HAP-1 (cell line): ENCODE measurements at regions not wholly inside any gene's neighbourhood (a gene's known extent, or its start where the extent isn't known, plus 50 kb on each side); places are given as distances from the start of the nearest gene placed in this dataset.

ENCODE experiments used
- DNase-seq, 2 experiments: peaks; one replicate each; pipeline ENCODE4 v3.0.0-alpha.2; 2016 to 2020; ENCODE audit warnings: low spot score in 2 of 2
- H3K27me3 ChIP-seq: fragments of 250-450 bp; sonication (Bioruptor Pico); 2 replicates; pipeline ENCODE4 v1.5.1; 2020; ENCODE audit warnings: low read depth, mild to moderate bottlenecking, moderate library complexity
- H3K36me3 ChIP-seq: fragments of 250-450 bp; sonication (Bioruptor Pico); replicated peaks from 2 replicates; pipeline ENCODE4 v1.5.1; 2020; ENCODE audit warnings: mild to moderate bottlenecking
- H3K4me1 ChIP-seq: fragments of 250-450 bp; sonication (Bioruptor Pico); 2 replicates; pipeline ENCODE4 v1.5.1; 2020; ENCODE audit warnings: mild to moderate bottlenecking
- H3K4me3 ChIP-seq: fragments of 250-450 bp; sonication (Bioruptor Pico); 2 replicates; pipeline ENCODE4 v1.5.1; 2020; ENCODE audit warnings: mild to moderate bottlenecking, moderate library complexity
- H3K9me3 ChIP-seq: fragments of 250-450 bp; sonication (Bioruptor Pico); 2 replicates; pipeline ENCODE4 v1.5.1; 2020; ENCODE audit warnings: mild to moderate bottlenecking, moderate library complexity
- in situ Hi-C: fragments of 300-500 bp; cut with MboI; formaldehyde crosslinking; loops from 3 replicates; pipeline ENCODE4 v1.14.3; 2020; ENCODE audit warnings: low sequenced_read_pairs, inconsistent platforms, mixed read lengths

- in situ Hi-C loops: no loop called here
- no peaks in the 10 kb centered on the region for H3K27me3 ChIP-seq
- H3K36me3 ChIP-seq: no peaks in the 10 kb centered on the region
- no peaks in the 10 kb centered on the region for H3K4me1 ChIP-seq
- no peak for DNase-seq
- no peak overlapping the region for H3K4me3 ChIP-seq
- H3K9me3 ChIP-seq: no peaks in the 10 kb centered on the region
Measured at GRCh38 chr5:54721116-54721515, 203.6 kb downstream of the SNX18 start.

GRCh38 chr5:54720341-54720740 lies 202.8 kb downstream of the SNX18 start:
- DNase-seq: no peak
- no peaks in the 10 kb centered on the region for H3K9me3 ChIP-seq

GRCh38 chr5:54719384-54720283 lies 202.1 kb downstream of the SNX18 start:
- H3K4me1 ChIP-seq: no peaks in the 10 kb centered on the region
- H3K27me3 ChIP-seq: no peaks in the 10 kb centered on the region
- H3K36me3 ChIP-seq: no peaks in the 10 kb centered on the region
- no peak overlapping the region for H3K4me3 ChIP-seq
- DNase-seq: no peak
- in situ Hi-C loops: no loop called here
- no peaks in the 10 kb centered on the region for H3K9me3 ChIP-seq

More at GRCh38 chr5:54720341-54720740, 202.8 kb downstream of the SNX18 start:
- no peaks in the 10 kb centered on the region for H3K36me3 ChIP-seq
- in situ Hi-C loops: no loop called here
- H3K4me1 ChIP-seq: no peaks in the 10 kb centered on the region
- H3K27me3 ChIP-seq: no peaks in the 10 kb centered on the region
- no peak overlapping the region for H3K4me3 ChIP-seq

GRCh38 chr5:54718656-54719055 lies 201.1 kb downstream of the SNX18 start:
- Histone ChIP-seq H3K4me3 (no peak overlapping the region), H3K4me1 (no peaks in the 10 kb centered on the region), H3K9me3 (no peaks in the 10 kb centered on the region), H3K36me3 (no peaks in the 10 kb centered on the region), H3K27me3 (no peaks in the 10 kb centered on the region)
- no peak for DNase-seq
- in situ Hi-C loops: no loop called here

- no peak for DNase-seq
- no peaks in the 10 kb centered on the region for H3K27me3 ChIP-seq
- H3K4me1 ChIP-seq: no peaks in the 10 kb centered on the region
- H3K9me3 ChIP-seq: no peaks in the 10 kb centered on the region
- H3K4me3 ChIP-seq: no peak overlapping the region
- H3K36me3 ChIP-seq: no peaks in the 10 kb centered on the region
- in situ Hi-C loops: no loop called here
Measured at GRCh38 chr5:54717870-54718269, 200.3 kb downstream of the SNX18 start.

GRCh38 chr5:54717459-54717858 lies 199.9 kb downstream of the SNX18 start:
- Histone ChIP-seq H3K4me3 (no peak overlapping the region), H3K4me1 (no peaks in the 10 kb centered on the region), H3K9me3 (no peaks in the 10 kb centered on the region), H3K36me3 (no peaks in the 10 kb centered on the region), H3K27me3 (no peaks in the 10 kb centered on the region)
- no peak for DNase-seq
- in situ Hi-C loops: no loop called here

GRCh38 chr5:54713923-54714581 lies 196.5 kb downstream of the SNX18 start:
- Histone ChIP-seq H3K4me3 (no peak overlapping the region), H3K9me3 (no peaks in the 10 kb centered on the region), H3K4me1 (no peaks in the 10 kb centered on the region), H3K27me3 (no peaks in the 10 kb centered on the region), H3K36me3 (no peaks in the 10 kb centered on the region)
- DNase-seq: no peak
- in situ Hi-C loops: no loop called here

- Histone ChIP-seq H3K9me3 (no peaks in the 10 kb centered on the region), H3K4me3 (no peak overlapping the region), H3K36me3 (no peaks in the 10 kb centered on the region), H3K4me1 (no peaks in the 10 kb centered on the region), H3K27me3 (no peaks in the 10 kb centered on the region)
- DNase-seq: no peak
- in situ Hi-C loops: no loop called here
Measured at GRCh38 chr5:54709096-54709495, 191.5 kb downstream of the SNX18 start.

- in situ Hi-C loops: no loop called here
- no peaks in the 10 kb centered on the region for H3K9me3 ChIP-seq
- H3K4me3 ChIP-seq: no peak overlapping the region
- DNase-seq: no peak
- no peaks in the 10 kb centered on the region for H3K36me3 ChIP-seq
- no peaks in the 10 kb centered on the region for H3K4me1 ChIP-seq
- H3K27me3 ChIP-seq: no peaks in the 10 kb centered on the region
Measured at GRCh38 chr5:54707841-54708240, 190.3 kb downstream of the SNX18 start.

GRCh38 chr5:54705994-54706653 lies 188.6 kb downstream of the SNX18 start:
- Histone ChIP-seq H3K4me1 (no peaks in the 10 kb centered on the region), H3K36me3 (no peaks in the 10 kb centered on the region), H3K9me3 (no peaks in the 10 kb centered on the region), H3K4me3 (no peak overlapping the region), H3K27me3 (no peaks in the 10 kb centered on the region)
- in situ Hi-C loops: no loop called here
- no peak for DNase-seq

- H3K36me3 ChIP-seq: no peaks in the 10 kb centered on the region
- H3K4me3 ChIP-seq: no peak overlapping the region
- no peaks in the 10 kb centered on the region for H3K9me3 ChIP-seq
- no peaks in the 10 kb centered on the region for H3K27me3 ChIP-seq
- in situ Hi-C loops: no loop called here
- no peak for DNase-seq
- H3K4me1 ChIP-seq: no peaks in the 10 kb centered on the region
Measured at GRCh38 chr5:54704825-54705224, 187.3 kb downstream of the SNX18 start.

- Histone ChIP-seq H3K36me3 (no peaks in the 10 kb centered on the region), H3K9me3 (no peaks in the 10 kb centered on the region), H3K27me3 (no peaks in the 10 kb centered on the region), H3K4me1 (no peaks in the 10 kb centered on the region), H3K4me3 (no peak overlapping the region)
- in situ Hi-C loops: no loop called here
- DNase-seq: no peak
Measured at GRCh38 chr5:54704333-54704732, 186.8 kb downstream of the SNX18 start.

- Histone ChIP-seq H3K4me1 (no peaks in the 10 kb centered on the region), H3K4me3 (no peak overlapping the region), H3K9me3 (no peaks in the 10 kb centered on the region), H3K36me3 (no peaks in the 10 kb centered on the region), H3K27me3 (no peaks in the 10 kb centered on the region)
- DNase-seq: no peak
- in situ Hi-C loops: no loop called here
Measured at GRCh38 chr5:54703565-54704255, 186.2 kb downstream of the SNX18 start.
